MM.1S (cell line): ENCODE measurements at regions not wholly inside any gene's neighbourhood (a gene's known extent, or its start where the extent isn't known, plus 50 kb on each side); places are given as distances from the start of the nearest gene placed in this dataset.
"Not testable (repeated sequence)": the region's sequence is repeated elsewhere in the genome, so short reads cannot be mapped to it uniquely, and the experiment has no call there.

Experiments used
- DNase-seq: peaks from one replicate; pipeline ENCODE4 v3.0.0-alpha.2; 2015
- H2AFZ ChIP-seq: fragments of 300-600 bp; sonication (generic); 2 replicates; pipeline ENCODE4 v1.6.0; 2016; ENCODE audit warnings: antibody characterized with exemption, low read length
- H3F3A ChIP-seq: fragments of 300-600 bp; sonication (generic); 2 replicates; pipeline ENCODE4 v1.6.1; 2016; ENCODE audit warnings: mild to moderate bottlenecking, antibody characterized with exemption, low read length, moderate library complexity, mixed read lengths; ENCODE audit not compliant: insufficient read depth
- H3K27ac ChIP-seq: fragments of 300-600 bp; sonication (generic); 2 replicates; pipeline ENCODE4 v1.5.1; 2016; ENCODE audit warnings: mild to moderate bottlenecking, low read length
- H3K27me3 ChIP-seq: fragments of 300-600 bp; sonication (generic); replicated peaks from 2 replicates; pipeline ENCODE4 v1.6.0; 2016; ENCODE audit warnings: low read length; ENCODE audit not compliant: insufficient read depth
- H3K36me3 ChIP-seq: fragments of 300-600 bp; sonication (generic); replicated peaks from 2 replicates; pipeline ENCODE4 v1.6.1; 2016; ENCODE audit warnings: mild to moderate bottlenecking, low read length, mixed read lengths; ENCODE audit not compliant: insufficient read depth
- H3K4me1 ChIP-seq: fragments of 300-600 bp; sonication (generic); 2 replicates; pipeline ENCODE4 v1.6.1; 2016; ENCODE audit warnings: low read length, mixed read lengths
- H3K4me2 ChIP-seq: fragments of 300-600 bp; sonication (generic); 2 replicates; pipeline ENCODE4 v1.6.0; 2016; ENCODE audit warnings: low read depth, low read length
- H3K4me3 ChIP-seq: fragments of 300-600 bp; sonication (generic); 2 replicates; pipeline ENCODE4 v1.5.1; 2016; ENCODE audit warnings: low read length, mixed read lengths
- H3K79me2 ChIP-seq: fragments of 300-600 bp; sonication (generic); 2 replicates; pipeline ENCODE4 v1.6.1; 2016; ENCODE audit warnings: mixed run types, low read length, mixed read lengths
- H3K9ac ChIP-seq: fragments of 300-600 bp; sonication (generic); 2 replicates; pipeline ENCODE4 v1.6.1; 2016; ENCODE audit warnings: low read length, mixed read lengths
- H3K9me2 ChIP-seq: fragments of 300-600 bp; sonication (generic); replicated peaks from 2 replicates; pipeline ENCODE4 v1.6.1; 2016; ENCODE audit warnings: mild to moderate bottlenecking, low read length, mixed read lengths; ENCODE audit not compliant: insufficient read depth
- H3K9me3 ChIP-seq: fragments of 300-600 bp; sonication (generic); replicated peaks from 2 replicates; pipeline ENCODE4 v1.6.1; 2016; ENCODE audit warnings: mild to moderate bottlenecking, low read length, mixed read lengths; ENCODE audit not compliant: insufficient read depth
- H4K20me1 ChIP-seq: fragments of 300-600 bp; sonication (generic); 2 replicates; pipeline ENCODE4 v1.6.1; 2016; ENCODE audit warnings: mild to moderate bottlenecking, low read length, moderate library complexity, mixed read lengths; ENCODE audit not compliant: insufficient read depth
- EZH2 ChIP-seq: fragments of 300-600 bp; sonication (generic); optimal IDR thresholded peaks from 2 replicates; pipeline ENCODE3; 2017; ENCODE audit warnings: low read depth, mild to moderate bottlenecking, antibody characterized with exemption, low read length, mixed read lengths
- EZH2phosphoT487 ChIP-seq: fragments of 300-600 bp; sonication (generic); IDR thresholded peaks from 2 replicates; pipeline ENCODE4 v1.6.1; 2018; ENCODE audit warnings: antibody characterized with exemption, low read length
- TF ChIP-seq, protein P1 (sequence below): fragments of 300-600 bp; sonication (generic); IDR thresholded peaks from 2 replicates; pipeline ENCODE4 v1.5.1; 2016; ENCODE audit warnings: antibody characterized with exemption, low read length, mixed read lengths

DNA sequence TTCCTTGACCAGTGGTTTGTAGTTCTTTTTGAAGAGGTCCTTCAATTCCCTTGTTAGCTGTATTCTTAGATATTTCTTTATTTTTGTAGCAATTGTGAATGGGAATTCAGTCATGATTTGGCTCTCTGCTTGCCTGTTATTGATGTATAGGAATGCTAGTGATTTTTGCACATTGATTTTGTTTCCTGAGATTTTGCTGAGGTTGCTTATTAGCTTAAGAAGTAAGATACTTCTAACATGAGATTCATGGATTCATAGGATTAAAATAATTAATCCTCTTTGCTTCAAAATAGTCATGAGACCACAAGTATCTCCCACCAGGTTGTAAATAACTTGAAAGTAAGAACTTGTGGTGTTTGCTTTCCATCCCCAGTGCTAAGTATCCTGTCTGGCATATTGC lies 308.9 kb downstream of the DTHD1 start:
- H3K27me3 ChIP-seq, result no peaks in the 10 kb centered on the region
- TF ChIP-seq EZH2 (no peak), EZH2phosphoT487 (no peak)

DNA sequence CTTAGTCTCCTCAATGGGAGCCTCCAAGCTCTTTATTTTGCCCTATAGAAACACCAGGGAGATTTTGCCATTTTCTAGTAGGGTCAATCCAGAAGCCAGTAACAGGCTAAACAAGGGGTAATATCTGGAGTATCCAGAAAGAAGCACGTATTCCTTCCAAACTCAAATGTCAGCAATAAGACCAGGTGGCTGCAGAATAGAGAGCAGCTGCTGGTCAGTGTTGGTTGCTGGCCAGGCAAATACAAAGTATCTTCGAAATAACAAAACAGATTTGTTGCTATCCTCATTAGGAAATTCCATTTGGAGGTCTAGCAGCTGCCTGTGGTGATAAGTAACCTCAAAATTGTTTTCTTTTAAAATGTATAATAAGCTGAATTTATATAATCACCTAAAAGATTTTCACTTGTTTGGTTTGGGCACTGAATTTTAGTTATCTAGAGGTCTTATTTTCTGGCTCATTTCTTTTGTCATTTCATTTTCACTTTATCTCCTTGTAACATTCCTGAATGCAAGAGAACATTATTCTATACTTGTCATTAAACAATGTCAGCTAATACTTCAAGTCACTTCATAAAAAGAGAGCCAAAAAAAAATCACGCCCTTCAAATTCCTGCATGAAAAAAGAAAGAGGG lies 320.6 kb downstream of the DTHD1 start:
- H3K9ac ChIP-seq, result no peak overlapping the region
- no peaks in the 10 kb centered on the region for H3K9me2 ChIP-seq
- no peaks in the 10 kb centered on the region for H3K4me1 ChIP-seq
- H3K4me3 ChIP-seq, result no peak overlapping the region
- no peaks in the 10 kb centered on the region for H3K27me3 ChIP-seq
- TF ChIP-seq, protein P1, sequence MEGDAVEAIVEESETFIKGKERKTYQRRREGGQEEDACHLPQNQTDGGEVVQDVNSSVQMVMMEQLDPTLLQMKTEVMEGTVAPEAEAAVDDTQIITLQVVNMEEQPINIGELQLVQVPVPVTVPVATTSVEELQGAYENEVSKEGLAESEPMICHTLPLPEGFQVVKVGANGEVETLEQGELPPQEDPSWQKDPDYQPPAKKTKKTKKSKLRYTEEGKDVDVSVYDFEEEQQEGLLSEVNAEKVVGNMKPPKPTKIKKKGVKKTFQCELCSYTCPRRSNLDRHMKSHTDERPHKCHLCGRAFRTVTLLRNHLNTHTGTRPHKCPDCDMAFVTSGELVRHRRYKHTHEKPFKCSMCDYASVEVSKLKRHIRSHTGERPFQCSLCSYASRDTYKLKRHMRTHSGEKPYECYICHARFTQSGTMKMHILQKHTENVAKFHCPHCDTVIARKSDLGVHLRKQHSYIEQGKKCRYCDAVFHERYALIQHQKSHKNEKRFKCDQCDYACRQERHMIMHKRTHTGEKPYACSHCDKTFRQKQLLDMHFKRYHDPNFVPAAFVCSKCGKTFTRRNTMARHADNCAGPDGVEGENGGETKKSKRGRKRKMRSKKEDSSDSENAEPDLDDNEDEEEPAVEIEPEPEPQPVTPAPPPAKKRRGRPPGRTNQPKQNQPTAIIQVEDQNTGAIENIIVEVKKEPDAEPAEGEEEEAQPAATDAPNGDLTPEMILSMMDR, result no peak
- TF ChIP-seq EZH2 (no peak), EZH2phosphoT487 (no peak)
- H3K9me3 ChIP-seq, result no peaks in the 10 kb centered on the region
- no peaks in the 10 kb centered on the region for H3K79me2 ChIP-seq
- H4K20me1 ChIP-seq, result no peaks in the 10 kb centered on the region
- H3K4me2 ChIP-seq, result no peak overlapping the region
- H3K36me3 ChIP-seq, result no peaks in the 10 kb centered on the region
- DNase-seq, result no peak
- no peaks in the 10 kb centered on the region for H3F3A ChIP-seq
- no peak overlapping the region for H2AFZ ChIP-seq
- H3K27ac ChIP-seq, result no peak overlapping the region

More for the DNA sequence above, 308.9 kb downstream of the DTHD1 start:
- Histone ChIP-seq H3K4me3 (no peak overlapping the region), H3F3A (no peaks in the 10 kb centered on the region), H2AFZ (no peak overlapping the region), H3K4me2 (no peak overlapping the region), H4K20me1 (no peaks in the 10 kb centered on the region), H3K9me2 (no peaks in the 10 kb centered on the region), H3K4me1 (no peaks in the 10 kb centered on the region), H3K9ac (no peak overlapping the region), H3K9me3 (no peaks in the 10 kb centered on the region), H3K36me3 (no peaks in the 10 kb centered on the region), H3K79me2 (no peaks in the 10 kb centered on the region), H3K27ac (no peak overlapping the region)
- no peak for DNase-seq

DNA sequence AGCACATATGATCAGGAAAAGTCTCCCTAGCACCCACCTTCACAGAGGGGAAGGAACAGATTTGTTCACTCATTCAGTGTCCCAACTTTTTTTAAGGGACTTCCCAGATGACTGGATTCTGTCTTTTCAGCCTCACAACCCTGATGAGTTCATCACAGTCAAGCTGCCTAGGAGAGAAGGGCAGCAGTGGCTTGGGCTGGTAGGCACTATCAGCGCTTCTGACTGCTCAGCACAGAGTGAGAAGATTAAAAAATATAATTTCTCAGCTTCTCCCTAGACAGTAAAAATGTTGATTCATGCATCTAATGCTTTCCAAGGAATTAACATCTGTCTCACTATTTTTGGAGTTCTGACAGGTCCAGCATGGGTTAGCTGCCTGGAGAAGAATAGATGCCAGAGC lies 328.2 kb downstream of the DTHD1 start:
- Histone ChIP-seq H3K27me3 (no peaks in the 10 kb centered on the region), H3K9ac (no peak overlapping the region), H4K20me1 (no peaks in the 10 kb centered on the region), H3K9me2 (no peaks in the 10 kb centered on the region), H3K4me3 (no peak overlapping the region), H2AFZ (no peak overlapping the region), H3F3A (no peaks in the 10 kb centered on the region), H3K4me1 (no peaks in the 10 kb centered on the region), H3K79me2 (no peaks in the 10 kb centered on the region), H3K4me2 (no peak overlapping the region), H3K9me3 (no peaks in the 10 kb centered on the region), H3K36me3 (no peaks in the 10 kb centered on the region), H3K27ac (no peak overlapping the region)
- no peak for DNase-seq
- TF ChIP-seq, protein P1, result no peak
- no peak for TF ChIP-seq EZH2
- TF ChIP-seq EZH2phosphoT487, result no peak

DNA sequence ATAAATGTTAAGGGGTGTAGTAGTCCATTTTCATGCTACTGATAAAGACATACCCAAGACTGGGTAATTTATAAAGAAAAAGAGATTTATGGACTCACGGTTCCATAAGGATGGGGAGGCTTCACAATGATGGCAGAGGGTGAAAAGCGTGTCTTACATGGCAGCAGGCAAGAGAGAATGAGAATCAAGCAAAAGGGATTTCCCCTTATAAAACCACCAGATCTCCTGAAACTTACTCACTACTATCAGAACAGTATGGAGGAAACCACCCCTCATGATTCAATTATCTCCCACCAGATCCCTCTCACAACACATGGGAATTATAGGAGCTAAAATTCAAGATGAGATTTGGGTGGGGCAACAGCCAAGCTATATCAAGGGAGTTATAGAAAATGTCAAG lies 329.2 kb downstream of the DTHD1 start:
- Histone ChIP-seq H3K27ac (no peak overlapping the region), H4K20me1 (no peaks in the 10 kb centered on the region), H3K4me2 (no peak overlapping the region), H3K79me2 (no peaks in the 10 kb centered on the region), H3K9me2 (no peaks in the 10 kb centered on the region), H3K27me3 (no peaks in the 10 kb centered on the region), H3K4me3 (no peak overlapping the region), H3K9me3 (no peaks in the 10 kb centered on the region), H3K36me3 (no peaks in the 10 kb centered on the region), H2AFZ (no peak overlapping the region), H3F3A (no peaks in the 10 kb centered on the region), H3K9ac (no peak overlapping the region), H3K4me1 (no peaks in the 10 kb centered on the region)
- DNase-seq, result no peak
- no peak for TF ChIP-seq EZH2phosphoT487
- TF ChIP-seq, protein P1, result no peak
- TF ChIP-seq EZH2, result no peak

DNA sequence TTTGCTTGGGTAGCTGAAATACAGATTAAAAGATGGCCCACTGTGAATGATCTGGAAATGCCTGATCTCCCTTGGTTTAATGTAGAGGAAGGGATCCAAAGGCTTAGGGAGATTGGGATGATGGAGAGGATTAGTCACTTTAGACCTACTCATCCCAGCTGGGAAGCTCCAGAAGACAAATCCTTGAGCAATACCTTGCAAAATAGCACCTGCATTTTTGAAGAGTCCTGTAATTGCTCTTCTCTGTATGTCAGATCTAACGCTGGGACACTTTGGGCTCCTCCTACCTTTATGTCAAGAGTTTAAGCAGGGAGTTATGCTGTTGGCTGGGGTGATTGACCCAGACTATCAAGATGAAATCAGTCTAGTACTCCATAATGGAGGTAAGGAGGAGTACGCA lies 331.7 kb downstream of the DTHD1 start:
- H3K36me3 ChIP-seq, H2AFZ ChIP-seq, H3K27ac ChIP-seq, H3K9me2 ChIP-seq, H3K4me1 ChIP-seq, H3K79me2 ChIP-seq, H3K4me2 ChIP-seq, H4K20me1 ChIP-seq, H3F3A ChIP-seq, H3K9me3 ChIP-seq, H3K27me3 ChIP-seq, H3K4me3 ChIP-seq, H3K9ac ChIP-seq, DNase-seq: not testable (repeated sequence)
